Skeletal muscle cell (primary cell): ENCODE measurements at regions not wholly inside any gene's neighbourhood (a gene's known extent, or its start where the extent isn't known, plus 50 kb on each side); places are given as distances from the start of the nearest gene placed in this dataset.
A peak's percentile ranks its signal among the peaks of the same experiment; 100 is the strongest.

Experiments used
- DNase-seq: peaks from one replicate; pipeline ENCODE4 v3.0.0-alpha.2; 2010; ENCODE audit warnings: low read depth
- H3K4me3 ChIP-seq: 2 replicates; pipeline ENCODE4 v1.5.1; 2011; ENCODE audit warnings: low read depth, mild to moderate bottlenecking, control low read depth, low read length, moderate library complexity

GRCh38 chr6:134376785-134377184, 58.9 kb upstream of the SGK1 start:
- no peak for DNase-seq

GRCh38 chr6:134375220-134375580, 57.3 kb upstream of the SGK1 start:
- no peak overlapping the region for H3K4me3 ChIP-seq
- no peak for DNase-seq

More at GRCh38 chr6:134376785-134377184, 58.9 kb upstream of the SGK1 start:
- H3K4me3 ChIP-seq, result no peak overlapping the region

GRCh38 chr6:134374491-134375219, 56.7 kb upstream of the SGK1 start:
- no peak overlapping the region for H3K4me3 ChIP-seq
- DNase-seq, result no peak

- no peak for DNase-seq
- H3K4me3 ChIP-seq, result no peak overlapping the region
These were observed 56.1 kb upstream of the SGK1 start for GRCh38 chr6:134373993-134374392.

- DNase-seq, result peak; percentile 91
- no peak overlapping the region for H3K4me3 ChIP-seq
These were observed 55.5 kb upstream of the SGK1 start for GRCh38 chr6:134373282-134373922.

GRCh38 chr6:134372603-134373281, 54.8 kb upstream of the SGK1 start:
- DNase-seq, result peak; percentile 87

GRCh38 chr6:134368670-134369069, 50.8 kb upstream of the SGK1 start:
- no peak for DNase-seq
- no peak overlapping the region for H3K4me3 ChIP-seq

More at GRCh38 chr6:134372603-134373281, 54.8 kb upstream of the SGK1 start:
- H3K4me3 ChIP-seq, result no peak overlapping the region
